OCI-LY3 (cell line): ENCODE measurements at regions not wholly inside any gene's neighbourhood (a gene's known extent, or its start where the extent isn't known, plus 50 kb on each side); places are given as distances from the start of the nearest gene placed in this dataset.

ENCODE experiments used
- H2AFZ ChIP-seq: fragments of 200-600, 300-600 bp; shearing (Covaris generic); 2 replicates; pipeline ENCODE4 v1.6.0; 2014; ENCODE audit warnings: antibody characterized with exemption, low read depth, low read length
- H3K27ac ChIP-seq: fragments of 200-600, 300-600 bp; sonication (generic); 2 replicates; pipeline ENCODE4 v1.5.1; 2014; ENCODE audit warnings: mild to moderate bottlenecking, low read length, moderate library complexity, mixed read lengths
- H3K27me3 ChIP-seq: fragments of 200-600, 300-600 bp; sonication (generic); 2 replicates; pipeline ENCODE4 v1.6.1; 2014; ENCODE audit warnings: low read depth, low read length, mixed read lengths
- H3K36me3 ChIP-seq: fragments of 200-600, 300-600 bp; sonication (generic); replicated peaks from 2 replicates; pipeline ENCODE3; 2014; ENCODE audit warnings: low read depth, low read length, mixed read lengths
- H3K4me1 ChIP-seq: fragments of 300-600, 200-600 bp; sonication (generic); 2 replicates; pipeline ENCODE4 v1.6.1; 2014; ENCODE audit warnings: low read length, mixed read lengths
- H3K4me2 ChIP-seq: fragments of 200-600, 300-600 bp; sonication (generic); 2 replicates; pipeline ENCODE4 v1.6.1; 2014; ENCODE audit warnings: low read length, mixed read lengths
- H3K4me3 ChIP-seq: fragments of 300-600, 200-600 bp; sonication (generic); 2 replicates; pipeline ENCODE4 v1.5.1; 2014; ENCODE audit warnings: antibody characterized with exemption, mild to moderate bottlenecking, low read length, moderate library complexity
- H3K79me2 ChIP-seq: fragments of 300-600, 200-600 bp; shearing (Covaris generic); 2 replicates; pipeline ENCODE4 v1.6.1; 2014; ENCODE audit warnings: mild to moderate bottlenecking, low read length, mixed read lengths
- H3K9ac ChIP-seq: fragments of 300-600, 200-600 bp; shearing (Covaris generic); 2 replicates; pipeline ENCODE4 v1.6.0; 2014; ENCODE audit warnings: mild to moderate bottlenecking, low read length, moderate library complexity
- H3K9me3 ChIP-seq: fragments of 200-600, 300-600 bp; shearing (Covaris generic); 2 replicates; pipeline ENCODE4 v1.6.1; 2014; ENCODE audit warnings: low read length, mixed read lengths; ENCODE audit not compliant: insufficient read depth
- H4K20me1 ChIP-seq: fragments of 200-600, 300-600 bp; sonication (generic); 2 replicates; pipeline ENCODE4 v1.6.1; 2016; ENCODE audit warnings: low read length, mixed read lengths; ENCODE audit not compliant: insufficient read depth
- CTCF ChIP-seq: fragments of 200-600, 300-600 bp; sonication (generic); IDR thresholded peaks from 2 replicates; pipeline ENCODE4 v1.5.1; 2014; ENCODE audit warnings: antibody characterized with exemption, low read length, low read depth
- EZH2phosphoT487 ChIP-seq: fragments of 200-600 bp; shearing (Covaris generic); IDR thresholded peaks from 2 replicates; pipeline ENCODE4 v1.6.1; 2018; ENCODE audit warnings: antibody characterized with exemption, mixed run types, low read depth

GRCh38 chr1:195529881-195530280, 1078.4 kb downstream of the KCNT2 start:
- Histone ChIP-seq H3K27me3 (no peaks in the 10 kb centered on the region), H3K4me3 (no peak overlapping the region)

GRCh38 chr1:195520757-195521156, 1087.5 kb downstream of the KCNT2 start:
- Histone ChIP-seq H3K27ac (no peak overlapping the region), H3K79me2 (no peaks in the 10 kb centered on the region), H2AFZ (no peak overlapping the region), H3K9me3 (no peaks in the 10 kb centered on the region), H3K27me3 (no peaks in the 10 kb centered on the region), H3K36me3 (no peaks in the 10 kb centered on the region), H3K4me1 (peaks cover 6% of the 10 kb centered on the region), H4K20me1 (no peaks in the 10 kb centered on the region), H3K4me2 (no peak overlapping the region), H3K9ac (no peak overlapping the region), H3K4me3 (no peak overlapping the region)
- TF ChIP-seq EZH2phosphoT487 (no peak), CTCF (no peak)

More at GRCh38 chr1:195529881-195530280, 1078.4 kb downstream of the KCNT2 start:
- H3K9ac ChIP-seq = no peak overlapping the region
- no peaks in the 10 kb centered on the region for H3K9me3 ChIP-seq
- no peaks in the 10 kb centered on the region for H3K36me3 ChIP-seq
- H3K27ac ChIP-seq = no peak overlapping the region
- TF ChIP-seq EZH2phosphoT487 = no peak
- TF ChIP-seq CTCF = no peak
- no peaks in the 10 kb centered on the region for H4K20me1 ChIP-seq
- no peak overlapping the region for H3K4me2 ChIP-seq
- no peaks in the 10 kb centered on the region for H3K79me2 ChIP-seq
- H2AFZ ChIP-seq = no peak overlapping the region
- H3K4me1 ChIP-seq = no peaks in the 10 kb centered on the region

- Histone ChIP-seq H3K4me2 (no peak overlapping the region), H3K9ac (no peak overlapping the region), H3K27ac (no peak overlapping the region), H3K79me2 (no peaks in the 10 kb centered on the region), H4K20me1 (no peaks in the 10 kb centered on the region), H2AFZ (peak overlapping the region; percentile 29; the same call in 1 of the 2 replicates), H3K4me1 (peaks cover 6% of the 10 kb centered on the region), H3K9me3 (no peaks in the 10 kb centered on the region), H3K36me3 (no peaks in the 10 kb centered on the region), H3K4me3 (no peak overlapping the region), H3K27me3 (no peaks in the 10 kb centered on the region)
- no peak for TF ChIP-seq CTCF
- TF ChIP-seq EZH2phosphoT487 = no peak
Measured at GRCh38 chr1:195516036-195516435, 1092.2 kb downstream of the KCNT2 start.

GRCh38 chr1:195511501-195511900, 1096.7 kb downstream of the KCNT2 start:
- no peak overlapping the region for H3K4me2 ChIP-seq
- H3K4me1 ChIP-seq = no peaks in the 10 kb centered on the region
- no peaks in the 10 kb centered on the region for H3K36me3 ChIP-seq
- no peak overlapping the region for H3K27ac ChIP-seq
- H2AFZ ChIP-seq = no peak overlapping the region
- H3K4me3 ChIP-seq = no peak overlapping the region
- H3K9me3 ChIP-seq = peaks cover 4% of the 10 kb centered on the region; the same call in 1 of the 2 replicates
- H3K79me2 ChIP-seq = no peaks in the 10 kb centered on the region
- no peak overlapping the region for H3K9ac ChIP-seq
- no peak for TF ChIP-seq CTCF
- no peak for TF ChIP-seq EZH2phosphoT487
- H4K20me1 ChIP-seq = no peaks in the 10 kb centered on the region
- no peaks in the 10 kb centered on the region for H3K27me3 ChIP-seq
